HEK293 (cell line): ENCODE measurements at regions not wholly inside any gene's neighbourhood (a gene's known extent, or its start where the extent isn't known, plus 50 kb on each side); places are given as distances from the start of the nearest gene placed in this dataset.

Source experiments
- CTCF ChIA-PET: fragments of 350-600 bp; formaldehyde crosslinking; extraction: SDS; loops from one replicate; lab custom pipeline; 2021; ENCODE audit warnings: antibody characterized with exemption; lab: Yijun Ruan, JAX
- POLR2A ChIA-PET: fragments of 300-600 bp; formaldehyde crosslinking; extraction: SDS; loops from one replicate; lab custom pipeline; 2020; ENCODE audit warnings: antibody characterized with exemption, inconsistent platforms; lab: Yijun Ruan, JAX
- H3K27ac ChIP-seq: fragments of 200-500 bp; sonication (Bioruptor generic); 2 replicates; pipeline ENCODE4 v1.5.1; 2014; ENCODE audit warnings: low read depth, low read length, control low read depth, inconsistent platforms; ENCODE audit errors: extremely low read depth
- H3K36me3 ChIP-seq, 2 experiments: fragments of 200-500 bp in 1 of 2; sonication (Bioruptor generic) in 1 of 2; 1 replicate in 1 of 2; 2 replicates in 1 of 2; pipeline ENCODE4 v1.5.1; 2014 to 2017; ENCODE audit warnings: inconsistent platforms in 2 of 2, low read length in 2 of 2; ENCODE audit not compliant: control insufficient read depth in 2 of 2, insufficient read depth in 1 of 2
- H3K4me1 ChIP-seq: fragments of 200-500 bp; sonication (Bioruptor generic); 2 replicates; pipeline ENCODE4 v1.5.1; 2014; ENCODE audit warnings: mild to moderate bottlenecking, low read length, inconsistent platforms; ENCODE audit not compliant: control insufficient read depth, insufficient read depth
- H3K4me3 ChIP-seq: 2 replicates; pipeline ENCODE4 v1.5.1; 2011; ENCODE audit warnings: low read depth, mild to moderate bottlenecking, control low read depth, low read length, moderate library complexity
- H3K9me3 ChIP-seq: fragments of 200-500 bp; sonication (Bioruptor generic); 2 replicates; pipeline ENCODE4 v1.5.1; 2014; ENCODE audit warnings: low read depth, low read length, inconsistent platforms; ENCODE audit not compliant: control insufficient read depth, insufficient read depth
- EGR2 ChIP-seq: fragments of 450-650 bp; formaldehyde crosslinking; IDR thresholded peaks from 2 replicates; pipeline ENCODE4 v1.5.1; 2016; ENCODE audit warnings: low read depth, missing biosample characterization, missing genetic modification characterization
- GLIS1 ChIP-seq: fragments of 450-650 bp; formaldehyde crosslinking; IDR thresholded peaks from 2 replicates; pipeline ENCODE4 v1.5.1; 2016; ENCODE audit warnings: missing biosample characterization, missing genetic modification characterization
- KLF10 ChIP-seq: fragments of 450-650 bp; IDR thresholded peaks from 2 replicates; pipeline ENCODE4 v1.5.1; 2018; ENCODE audit warnings: missing biosample characterization, mild to moderate bottlenecking, missing genetic modification characterization
- MEIS1 ChIP-seq: sonication (generic); formaldehyde crosslinking; IDR thresholded peaks from 2 replicates; pipeline ENCODE4 v1.8.1; 2022; ENCODE audit warnings: missing genetic modification reagents, mild to moderate bottlenecking, borderline replicate concordance
- MZF1 ChIP-seq: fragments of 450-650 bp; formaldehyde crosslinking; IDR thresholded peaks from 2 replicates; pipeline ENCODE4 v1.5.1; 2017; ENCODE audit warnings: missing biosample characterization, missing genetic modification characterization, borderline replicate concordance
- OSR2 ChIP-seq: fragments of 450-650 bp; formaldehyde crosslinking; IDR thresholded peaks from 2 replicates; pipeline ENCODE4 v1.5.1; 2016; ENCODE audit warnings: missing biosample characterization, missing genetic modification characterization
- SP7 ChIP-seq: fragments of 450-650 bp; formaldehyde crosslinking; IDR thresholded peaks from 2 replicates; pipeline ENCODE4 v1.5.1; 2016; ENCODE audit warnings: missing biosample characterization, missing genetic modification characterization
- YY2 ChIP-seq: fragments of 450-650 bp; formaldehyde crosslinking; IDR thresholded peaks from 2 replicates; pipeline ENCODE4 v1.5.1; 2016; ENCODE audit warnings: missing biosample characterization, missing genetic modification characterization
- ZBTB17 ChIP-seq: fragments of 450-650 bp; formaldehyde crosslinking; IDR thresholded peaks from 2 replicates; pipeline ENCODE4 v1.5.1; 2016; ENCODE audit warnings: missing biosample characterization, missing genetic modification characterization
- ZFP41 ChIP-seq: fragments of 450-650 bp; formaldehyde crosslinking; IDR thresholded peaks from 2 replicates; pipeline ENCODE4 v1.5.1; 2016; ENCODE audit warnings: missing biosample characterization, missing genetic modification characterization, borderline replicate concordance
- ZNF16 ChIP-seq: fragments of 450-650 bp; formaldehyde crosslinking; IDR thresholded peaks from 2 replicates; pipeline ENCODE4 v1.5.1; 2016; ENCODE audit warnings: low read depth, missing biosample characterization, missing genetic modification characterization
- ZNF174 ChIP-seq: fragments of 450-650 bp; formaldehyde crosslinking; IDR thresholded peaks from 2 replicates; pipeline ENCODE4 v1.5.0; 2017; ENCODE audit warnings: missing biosample characterization, mild to moderate bottlenecking, missing genetic modification characterization
- ZNF19 ChIP-seq: fragments of 450-650 bp; formaldehyde crosslinking; IDR thresholded peaks from 2 replicates; pipeline ENCODE4; 2016; ENCODE audit warnings: missing biosample characterization, missing genetic modification characterization, low read depth
- ZNF23 ChIP-seq: fragments of 450-650 bp; formaldehyde crosslinking; IDR thresholded peaks from 2 replicates; pipeline ENCODE4 v1.5.1; 2016; ENCODE audit warnings: missing biosample characterization, missing genetic modification characterization, borderline replicate concordance
- ZNF311 ChIP-seq: fragments of 450-650 bp; formaldehyde crosslinking; IDR thresholded peaks from 2 replicates; pipeline ENCODE4 v1.5.1; 2017; ENCODE audit warnings: missing biosample characterization, missing genetic modification characterization, borderline replicate concordance
- ZNF510 ChIP-seq: fragments of 450-650 bp; formaldehyde crosslinking; IDR thresholded peaks from 2 replicates; pipeline ENCODE4 v1.5.1; 2018; ENCODE audit warnings: mild to moderate bottlenecking, missing genetic modification characterization, missing biosample characterization; ENCODE audit not compliant: insufficient replicate concordance
- ZNF571 ChIP-seq: fragments of 450-650 bp; formaldehyde crosslinking; IDR thresholded peaks from 2 replicates; pipeline ENCODE4 v1.5.0; 2017; ENCODE audit warnings: missing biosample characterization, missing genetic modification characterization
- ZNF585B ChIP-seq: fragments of 450-650 bp; formaldehyde crosslinking; IDR thresholded peaks from 2 replicates; pipeline ENCODE4 v1.5.1; 2016; ENCODE audit warnings: missing biosample characterization, missing genetic modification characterization
- TF ChIP-seq, protein P1 (sequence below): fragments of 450-650 bp; formaldehyde crosslinking; IDR thresholded peaks from 2 replicates; pipeline ENCODE4 v1.5.0; 2017; ENCODE audit warnings: missing biosample characterization, missing genetic modification characterization, borderline replicate concordance
- TF ChIP-seq, protein P2 (sequence below): fragments of 450-650 bp; formaldehyde crosslinking; IDR thresholded peaks from 2 replicates; pipeline ENCODE4 v1.5.1; 2016; ENCODE audit warnings: missing biosample characterization, missing genetic modification characterization
- TF ChIP-seq, protein P3 (sequence below): fragments of 450-650 bp; formaldehyde crosslinking; IDR thresholded peaks from 2 replicates; pipeline ENCODE4 v1.5.1; 2017; ENCODE audit warnings: missing biosample characterization, missing genetic modification characterization
- TF ChIP-seq, protein P4 (sequence below): fragments of 450-650 bp; formaldehyde crosslinking; conservative IDR thresholded peaks from 2 replicates; pipeline ENCODE4 v1.5.1; 2016; ENCODE audit warnings: low read depth, missing biosample characterization, missing genetic modification characterization
- TF ChIP-seq, protein P5 (sequence below): fragments of 450-650 bp; formaldehyde crosslinking; IDR thresholded peaks from 2 replicates; pipeline ENCODE4 v1.5.1; 2016; ENCODE audit warnings: missing biosample characterization, missing genetic modification characterization

DNA sequence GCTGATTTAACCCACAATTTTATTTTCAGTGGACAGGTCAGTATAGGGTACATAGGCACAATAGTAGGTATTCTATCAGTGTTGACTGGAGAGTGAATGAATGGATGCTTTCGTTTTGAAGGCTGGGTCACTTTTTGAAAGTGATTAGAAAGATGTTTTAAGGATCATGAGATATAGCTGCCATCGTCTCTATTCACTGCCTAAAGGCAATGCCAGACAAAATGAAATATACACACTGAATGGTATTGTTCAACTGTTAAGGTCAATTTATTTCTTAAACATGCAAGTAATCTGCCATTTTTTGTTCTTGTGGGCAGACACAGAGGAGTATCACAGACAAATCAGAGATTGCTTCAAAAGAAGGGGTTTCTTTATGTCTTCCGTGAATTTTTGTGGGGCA, 395.3 kb downstream of the VGLL3 start (continued):
- TF ChIP-seq, protein P1, sequence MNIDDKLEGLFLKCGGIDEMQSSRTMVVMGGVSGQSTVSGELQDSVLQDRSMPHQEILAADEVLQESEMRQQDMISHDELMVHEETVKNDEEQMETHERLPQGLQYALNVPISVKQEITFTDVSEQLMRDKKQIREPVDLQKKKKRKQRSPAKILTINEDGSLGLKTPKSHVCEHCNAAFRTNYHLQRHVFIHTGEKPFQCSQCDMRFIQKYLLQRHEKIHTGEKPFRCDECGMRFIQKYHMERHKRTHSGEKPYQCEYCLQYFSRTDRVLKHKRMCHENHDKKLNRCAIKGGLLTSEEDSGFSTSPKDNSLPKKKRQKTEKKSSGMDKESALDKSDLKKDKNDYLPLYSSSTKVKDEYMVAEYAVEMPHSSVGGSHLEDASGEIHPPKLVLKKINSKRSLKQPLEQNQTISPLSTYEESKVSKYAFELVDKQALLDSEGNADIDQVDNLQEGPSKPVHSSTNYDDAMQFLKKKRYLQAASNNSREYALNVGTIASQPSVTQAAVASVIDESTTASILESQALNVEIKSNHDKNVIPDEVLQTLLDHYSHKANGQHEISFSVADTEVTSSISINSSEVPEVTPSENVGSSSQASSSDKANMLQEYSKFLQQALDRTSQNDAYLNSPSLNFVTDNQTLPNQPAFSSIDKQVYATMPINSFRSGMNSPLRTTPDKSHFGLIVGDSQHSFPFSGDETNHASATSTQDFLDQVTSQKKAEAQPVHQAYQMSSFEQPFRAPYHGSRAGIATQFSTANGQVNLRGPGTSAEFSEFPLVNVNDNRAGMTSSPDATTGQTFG (tag by site-specific recombination): no peak
- TF ChIP-seq ZNF571 (tag by site-specific recombination): no peak
- TF ChIP-seq GLIS1: no peak
- TF ChIP-seq OSR2 (tag by site-specific recombination): no peak
- no peak for TF ChIP-seq ZNF16

DNA sequence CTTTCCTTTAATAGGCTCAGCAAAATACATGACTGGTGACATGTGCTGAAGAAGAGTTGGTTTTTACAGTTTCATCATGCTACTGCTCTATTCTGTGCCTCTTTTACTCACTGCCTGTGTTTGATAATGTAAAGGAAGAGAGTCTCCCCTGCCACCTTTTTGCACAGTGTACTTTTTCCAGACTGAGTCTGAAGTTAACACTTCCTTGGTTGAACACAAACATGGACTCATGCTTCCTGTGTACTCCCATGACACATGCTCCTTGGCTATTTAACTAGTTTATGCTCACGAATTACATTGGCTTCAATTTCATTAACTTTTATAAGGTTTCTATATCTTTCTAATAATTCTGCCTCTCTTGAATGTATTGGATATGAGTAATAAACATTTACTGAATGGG, 396.1 kb downstream of the VGLL3 start:
- H3K36me3 ChIP-seq: no peaks in the 10 kb centered on the region
- no peaks in the 10 kb centered on the region for H3K4me1 ChIP-seq
- no peak overlapping the region for H3K4me3 ChIP-seq
- TF ChIP-seq, protein P2, sequence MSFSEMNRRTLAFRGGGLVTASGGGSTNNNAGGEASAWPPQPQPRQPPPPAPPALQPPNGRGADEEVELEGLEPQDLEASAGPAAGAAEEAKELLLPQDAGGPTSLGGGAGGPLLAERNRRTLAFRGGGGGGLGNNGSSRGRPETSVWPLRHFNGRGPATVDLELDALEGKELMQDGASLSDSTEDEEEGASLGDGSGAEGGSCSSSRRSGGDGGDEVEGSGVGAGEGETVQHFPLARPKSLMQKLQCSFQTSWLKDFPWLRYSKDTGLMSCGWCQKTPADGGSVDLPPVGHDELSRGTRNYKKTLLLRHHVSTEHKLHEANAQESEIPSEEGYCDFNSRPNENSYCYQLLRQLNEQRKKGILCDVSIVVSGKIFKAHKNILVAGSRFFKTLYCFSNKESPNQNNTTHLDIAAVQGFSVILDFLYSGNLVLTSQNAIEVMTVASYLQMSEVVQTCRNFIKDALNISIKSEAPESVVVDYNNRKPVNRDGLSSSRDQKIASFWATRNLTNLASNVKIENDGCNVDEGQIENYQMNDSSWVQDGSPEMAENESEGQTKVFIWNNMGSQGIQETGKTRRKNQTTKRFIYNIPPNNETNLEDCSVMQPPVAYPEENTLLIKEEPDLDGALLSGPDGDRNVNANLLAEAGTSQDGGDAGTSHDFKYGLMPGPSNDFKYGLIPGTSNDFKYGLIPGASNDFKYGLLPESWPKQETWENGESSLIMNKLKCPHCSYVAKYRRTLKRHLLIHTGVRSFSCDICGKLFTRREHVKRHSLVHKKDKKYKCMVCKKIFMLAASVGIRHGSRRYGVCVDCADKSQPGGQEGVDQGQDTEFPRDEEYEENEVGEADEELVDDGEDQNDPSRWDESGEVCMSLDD (tag by site-specific recombination): no peak
- TF ChIP-seq ZNF510 (tag by site-specific recombination) (no peak), EGR2 (no peak), YY2 (no peak), ZNF19 (tag by site-specific recombination) (no peak), ZNF311 (tag by site-specific recombination) (no peak), ZNF23 (tag by site-specific recombination) (no peak), ZFP41 (tag by site-specific recombination) (no peak), SP7 (tag by site-specific recombination) (no peak), ZBTB17 (tag by site-specific recombination) (no peak), MZF1 (tag by site-specific recombination) (no peak), ZNF585B (no peak), MEIS1 (CRISPR knock-in tag) (no peak), ZNF174 (tag by site-specific recombination) (no peak), KLF10 (tag by site-specific recombination) (no peak)
- TF ChIP-seq, protein P3, sequence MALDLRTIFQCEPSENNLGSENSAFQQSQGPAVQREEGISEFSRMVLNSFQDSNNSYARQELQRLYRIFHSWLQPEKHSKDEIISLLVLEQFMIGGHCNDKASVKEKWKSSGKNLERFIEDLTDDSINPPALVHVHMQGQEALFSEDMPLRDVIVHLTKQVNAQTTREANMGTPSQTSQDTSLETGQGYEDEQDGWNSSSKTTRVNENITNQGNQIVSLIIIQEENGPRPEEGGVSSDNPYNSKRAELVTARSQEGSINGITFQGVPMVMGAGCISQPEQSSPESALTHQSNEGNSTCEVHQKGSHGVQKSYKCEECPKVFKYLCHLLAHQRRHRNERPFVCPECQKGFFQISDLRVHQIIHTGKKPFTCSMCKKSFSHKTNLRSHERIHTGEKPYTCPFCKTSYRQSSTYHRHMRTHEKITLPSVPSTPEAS (tag by site-specific recombination): no peak
- TF ChIP-seq, protein P4, sequence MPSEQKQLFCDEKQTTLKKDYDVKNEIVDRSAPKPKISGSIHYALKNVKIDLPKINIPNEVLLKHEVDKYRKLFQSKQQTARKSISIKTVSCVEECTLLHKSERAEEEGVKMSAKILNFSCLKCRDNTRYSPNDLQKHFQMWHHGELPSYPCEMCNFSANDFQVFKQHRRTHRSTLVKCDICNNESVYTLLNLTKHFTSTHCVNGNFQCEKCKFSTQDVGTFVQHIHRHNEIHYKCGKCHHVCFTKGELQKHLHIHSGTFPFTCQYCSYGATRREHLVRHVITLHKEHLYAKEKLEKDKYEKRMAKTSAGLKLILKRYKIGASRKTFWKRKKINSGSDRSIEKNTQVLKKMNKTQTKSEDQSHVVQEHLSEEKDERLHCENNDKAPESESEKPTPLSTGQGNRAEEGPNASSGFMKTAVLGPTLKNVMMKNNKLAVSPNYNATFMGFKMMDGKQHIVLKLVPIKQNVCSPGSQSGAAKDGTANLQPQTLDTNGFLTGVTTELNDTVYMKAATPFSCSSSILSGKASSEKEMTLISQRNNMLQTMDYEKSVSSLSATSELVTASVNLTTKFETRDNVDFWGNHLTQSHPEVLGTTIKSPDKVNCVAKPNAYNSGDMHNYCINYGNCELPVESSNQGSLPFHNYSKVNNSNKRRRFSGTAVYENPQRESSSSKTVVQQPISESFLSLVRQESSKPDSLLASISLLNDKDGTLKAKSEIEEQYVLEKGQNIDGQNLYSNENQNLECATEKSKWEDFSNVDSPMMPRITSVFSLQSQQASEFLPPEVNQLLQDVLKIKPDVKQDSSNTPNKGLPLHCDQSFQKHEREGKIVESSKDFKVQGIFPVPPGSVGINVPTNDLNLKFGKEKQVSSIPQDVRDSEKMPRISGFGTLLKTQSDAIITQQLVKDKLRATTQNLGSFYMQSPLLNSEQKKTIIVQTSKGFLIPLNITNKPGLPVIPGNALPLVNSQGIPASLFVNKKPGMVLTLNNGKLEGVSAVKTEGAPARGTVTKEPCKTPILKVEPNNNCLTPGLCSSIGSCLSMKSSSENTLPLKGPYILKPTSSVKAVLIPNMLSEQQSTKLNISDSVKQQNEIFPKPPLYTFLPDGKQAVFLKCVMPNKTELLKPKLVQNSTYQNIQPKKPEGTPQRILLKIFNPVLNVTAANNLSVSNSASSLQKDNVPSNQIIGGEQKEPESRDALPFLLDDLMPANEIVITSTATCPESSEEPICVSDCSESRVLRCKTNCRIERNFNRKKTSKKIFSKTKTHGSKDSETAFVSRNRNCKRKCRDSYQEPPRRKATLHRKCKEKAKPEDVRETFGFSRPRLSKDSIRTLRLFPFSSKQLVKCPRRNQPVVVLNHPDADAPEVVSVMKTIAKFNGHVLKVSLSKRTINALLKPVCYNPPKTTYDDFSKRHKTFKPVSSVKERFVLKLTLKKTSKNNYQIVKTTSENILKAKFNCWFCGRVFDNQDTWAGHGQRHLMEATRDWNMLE (tag by site-specific recombination): no peak
- TF ChIP-seq, protein P5, sequence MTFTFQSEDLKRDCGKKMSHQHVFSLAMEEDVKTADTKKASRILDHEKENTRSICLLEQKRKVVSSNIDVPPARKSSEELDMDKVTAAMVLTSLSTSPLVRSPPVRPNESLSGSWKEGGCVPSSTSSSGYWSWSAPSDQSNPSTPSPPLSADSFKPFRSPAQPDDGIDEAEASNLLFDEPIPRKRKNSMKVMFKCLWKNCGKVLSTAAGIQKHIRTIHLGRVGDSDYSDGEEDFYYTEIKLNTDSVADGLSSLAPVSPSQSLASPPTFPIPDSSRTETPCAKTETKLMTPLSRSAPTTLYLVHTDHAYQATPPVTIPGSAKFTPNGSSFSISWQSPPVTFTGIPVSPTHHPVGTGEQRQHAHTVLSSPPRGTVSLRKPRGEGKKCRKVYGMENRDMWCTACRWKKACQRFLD (tag by site-specific recombination): no peak
- no peak overlapping the region for H3K27ac ChIP-seq
- H3K9me3 ChIP-seq: no peaks in the 10 kb centered on the region
- ChIA-PET CTCF (interaction anchor here (0.7 kb wide), 1 partner anchor 12 kb away, joined by 3 read pairs; no protein-coding TSS in a partner anchor), POLR2A (no interaction called here)
